MCF 10A (cell line): ENCODE measurements at regions not wholly inside any gene's neighbourhood (a gene's known extent, or its start where the extent isn't known, plus 50 kb on each side); places are given as distances from the start of the nearest gene placed in this dataset.

Experiments
- BruUV-seq: library from RNA; stranded (reverse); fragments of 400-500 nt; replicated peaks from 2 replicates; lab custom pipeline; 2021; lab: Mats Ljungman, UMichigan
- CTCF ChIA-PET: fragments of 300-600 bp; sonication (Branson Sonifier 250); formaldehyde crosslinking; extraction: SDS; loops from one replicate; lab custom pipeline; 2021; ENCODE audit warnings: antibody characterized with exemption, inconsistent platforms; lab: Yijun Ruan, JAX
- POLR2A ChIA-PET: fragments of 300-600, 350-650 bp; sonication (Branson Sonifier 250); formaldehyde crosslinking; extraction: SDS; loops from one replicate; lab custom pipeline; 2020; ENCODE audit warnings: antibody characterized with exemption, inconsistent platforms; lab: Yijun Ruan, JAX
- DNase-seq: peaks from one replicate; pipeline ENCODE4 v3.0.0-alpha.2; 2018; ENCODE audit not compliant: unreplicated experiment
- H3K27ac Mint-ChIP-seq: one replicate; pipeline ENCODE4 v1.8.0; 2022; ENCODE audit warnings: mild to moderate bottlenecking, low read depth, mixed read lengths; ENCODE audit not compliant: unreplicated experiment
- H3K27me3 Mint-ChIP-seq: one replicate; pipeline ENCODE4 v1.8.0; 2022; ENCODE audit warnings: mixed read lengths; ENCODE audit not compliant: insufficient read depth, unreplicated experiment
- H3K36me3 Mint-ChIP-seq: one replicate; pipeline ENCODE4 v1.8.0; 2022; ENCODE audit warnings: mild to moderate bottlenecking, moderate library complexity, mixed read lengths; ENCODE audit not compliant: insufficient read depth, unreplicated experiment
- H3K4me1 Mint-ChIP-seq: one replicate; pipeline ENCODE4 v1.8.0; 2022; ENCODE audit warnings: mixed read lengths; ENCODE audit not compliant: insufficient read depth, unreplicated experiment
- H3K4me3 Mint-ChIP-seq: one replicate; pipeline ENCODE4 v1.8.0; 2022; ENCODE audit warnings: mild to moderate bottlenecking, moderate library complexity, mixed read lengths; ENCODE audit not compliant: unreplicated experiment
- H3K9me3 Mint-ChIP-seq: one replicate; pipeline ENCODE4 v1.8.0; 2022; ENCODE audit warnings: mixed read lengths; ENCODE audit not compliant: unreplicated experiment
- intact Hi-C: fragments of 100-400 bp; cut with micrococcal nuclease; formaldehyde crosslinking; loops from 2 replicates; pipeline ENCODE4 v1.14.1; 2022
- TF ChIP-seq, protein P1 (sequence below): fragments of 200-600 bp; IDR thresholded peaks from one replicate; pipeline ENCODE4 v1.8.0; 2022; ENCODE audit warnings: antibody characterized with exemption, mild to moderate bottlenecking; ENCODE audit not compliant: unreplicated experiment

- Mint-ChIP-seq H3K27me3 (no peaks in the 10 kb centered on the region), H3K27ac (no peak overlapping the region), H3K4me3 (no peak overlapping the region), H3K4me1 (peaks cover 9% of the 10 kb centered on the region), H3K36me3 (peaks cover 6% of the 10 kb centered on the region), H3K9me3 (no peaks in the 10 kb centered on the region)
- TF ChIP-seq, protein P1, sequence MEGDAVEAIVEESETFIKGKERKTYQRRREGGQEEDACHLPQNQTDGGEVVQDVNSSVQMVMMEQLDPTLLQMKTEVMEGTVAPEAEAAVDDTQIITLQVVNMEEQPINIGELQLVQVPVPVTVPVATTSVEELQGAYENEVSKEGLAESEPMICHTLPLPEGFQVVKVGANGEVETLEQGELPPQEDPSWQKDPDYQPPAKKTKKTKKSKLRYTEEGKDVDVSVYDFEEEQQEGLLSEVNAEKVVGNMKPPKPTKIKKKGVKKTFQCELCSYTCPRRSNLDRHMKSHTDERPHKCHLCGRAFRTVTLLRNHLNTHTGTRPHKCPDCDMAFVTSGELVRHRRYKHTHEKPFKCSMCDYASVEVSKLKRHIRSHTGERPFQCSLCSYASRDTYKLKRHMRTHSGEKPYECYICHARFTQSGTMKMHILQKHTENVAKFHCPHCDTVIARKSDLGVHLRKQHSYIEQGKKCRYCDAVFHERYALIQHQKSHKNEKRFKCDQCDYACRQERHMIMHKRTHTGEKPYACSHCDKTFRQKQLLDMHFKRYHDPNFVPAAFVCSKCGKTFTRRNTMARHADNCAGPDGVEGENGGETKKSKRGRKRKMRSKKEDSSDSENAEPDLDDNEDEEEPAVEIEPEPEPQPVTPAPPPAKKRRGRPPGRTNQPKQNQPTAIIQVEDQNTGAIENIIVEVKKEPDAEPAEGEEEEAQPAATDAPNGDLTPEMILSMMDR = no peak
- intact Hi-C loops = no loop called here
- ChIA-PET CTCF (interaction anchor here (0.6 to 2.2 kb wide), 2 partner anchors 23 to 1362 kb away, joined by 3 to 5 read pairs; no protein-coding TSS in a partner anchor), POLR2A (interaction anchor here (0.7 kb wide), 2 partner anchors 23 to 1691 kb away, joined by 3 to 4 read pairs; no protein-coding TSS in a partner anchor)
- BruUV-seq = no TSS peak
- no peak for DNase-seq
These were observed 83.9 kb upstream of the BANK1 start for GRCh38 chr4:101706535-101707057.

DNA sequence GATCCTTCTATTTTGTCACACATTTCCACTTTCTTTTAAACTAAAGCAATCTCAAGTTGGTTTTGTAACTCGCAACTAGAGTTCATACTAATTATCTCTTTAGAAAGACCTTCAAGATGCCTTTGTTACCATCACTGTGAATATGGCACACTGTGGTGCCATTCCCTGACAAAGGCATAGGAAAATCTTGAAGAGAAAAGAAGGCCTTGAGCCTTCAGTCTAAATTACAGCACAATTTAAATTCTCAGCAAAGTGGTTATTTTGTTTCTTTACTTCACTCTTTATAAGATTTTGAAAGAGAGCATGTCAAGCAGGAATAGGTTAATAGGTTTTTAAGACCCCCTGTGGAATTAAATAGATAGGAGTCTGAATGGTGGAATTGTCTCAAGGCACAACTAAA is 89.0 kb upstream of the BANK1 start:
- H3K27ac Mint-ChIP-seq = no peak overlapping the region
- CTCF ChIA-PET = no interaction called here
- POLR2A ChIA-PET = no interaction called here
- TF ChIP-seq, protein P1 = no peak
- no peaks in the 10 kb centered on the region for H3K36me3 Mint-ChIP-seq
- no peak for DNase-seq
- BruUV-seq = no TSS peak
- no peaks in the 10 kb centered on the region for H3K27me3 Mint-ChIP-seq
- H3K4me3 Mint-ChIP-seq = no peak overlapping the region
- no peaks in the 10 kb centered on the region for H3K4me1 Mint-ChIP-seq
- intact Hi-C loops = no loop called here
- H3K9me3 Mint-ChIP-seq = no peaks in the 10 kb centered on the region

- no peak overlapping the region for H3K27ac Mint-ChIP-seq
- DNase-seq = no peak
- TF ChIP-seq, protein P1 = no peak
- no peaks in the 10 kb centered on the region for H3K36me3 Mint-ChIP-seq
- no TSS peak for BruUV-seq
- H3K4me3 Mint-ChIP-seq = no peak overlapping the region
- POLR2A ChIA-PET = interaction anchor here (1.1 kb wide), 1 partner anchor 342 kb away, joined by 3 read pairs; no protein-coding TSS in a partner anchor
- no peaks in the 10 kb centered on the region for H3K9me3 Mint-ChIP-seq
- CTCF ChIA-PET = no interaction called here
- H3K27me3 Mint-ChIP-seq = no peaks in the 10 kb centered on the region
- peaks cover 5% of the 10 kb centered on the region for H3K4me1 Mint-ChIP-seq
- intact Hi-C loops = no loop called here
These were observed 90.9 kb upstream of the BANK1 start for GRCh38 chr4:101699441-101700124.

DNA sequence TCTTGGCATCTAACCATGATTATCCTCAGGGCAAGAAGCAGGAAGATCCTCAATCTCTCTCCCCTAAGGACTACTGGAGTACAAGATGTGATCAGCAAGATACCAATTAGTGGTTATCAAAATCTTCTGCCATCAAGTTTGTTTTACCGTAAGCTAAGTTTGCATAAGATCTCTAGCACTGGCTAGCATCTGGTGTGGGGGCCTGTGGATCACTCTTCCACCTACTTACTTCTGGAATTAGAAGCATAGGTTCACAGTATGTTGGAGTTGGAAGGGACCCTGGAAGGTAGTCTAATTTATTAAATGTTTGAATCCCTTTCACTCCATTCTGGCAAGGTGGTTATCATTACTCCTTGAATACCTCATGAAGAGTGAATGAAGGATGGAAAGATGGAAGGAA is 93.3 kb upstream of the BANK1 start:
- Mint-ChIP-seq H3K4me3 (no peak overlapping the region), H3K27ac (no peak overlapping the region), H3K36me3 (no peaks in the 10 kb centered on the region), H3K4me1 (peaks cover 21% of the 10 kb centered on the region), H3K9me3 (no peaks in the 10 kb centered on the region), H3K27me3 (no peaks in the 10 kb centered on the region)
- DNase-seq = no peak
- TF ChIP-seq, protein P1 = no peak
- intact Hi-C loops = no loop called here
- no TSS peak for BruUV-seq
- CTCF ChIA-PET = interaction anchor here (0.6 kb wide), 2 partner anchors 60 to 471 kb away, joined by 3 read pairs; no protein-coding TSS in a partner anchor
- POLR2A ChIA-PET = no interaction called here
